ENCODE measurements at regions not wholly inside any gene's neighbourhood (a gene's known extent, or its start where the extent isn't known, plus 50 kb on each side); places are given as distances from the start of the nearest gene placed in this dataset.

- TF ChIP-seq CTCF (IDR thresholded peaks at IDR 0.05; ENCODE audit: low read depth, low read length, poor library complexity, severe bottlenecking) (no peak), EZH2phosphoT487 (IDR thresholded peaks at IDR 0.05; ENCODE audit: borderline replicate concordance, low read length) (no peak)
These were observed 1129.2 kb downstream of the SLC16A7 start for GRCh38 chr12:60724984-60725383.

Data from DOHH2 (cell line).